ENCODE measurements at regions not wholly inside any gene's neighbourhood (a gene's known extent, or its start where the extent isn't known, plus 50 kb on each side); places are given as distances from the start of the nearest gene placed in this dataset.

GRCh38 chr1:11406845-11407244 lies 72.1 kb upstream of the DISP3 start:
- DNase-seq, result no peak
- no peak overlapping the region for H3K27ac ChIP-seq
- ATAC-seq, result no peak
- H3K9me3 ChIP-seq, result no peaks in the 10 kb centered on the region
- TF ChIP-seq CTCF (IDR thresholded peaks at IDR 0.05), result no peak
- no peaks in the 10 kb centered on the region for H3K4me1 ChIP-seq
- intact Hi-C loops (cut with DNase I), result no loop called here
- H3K4me3 ChIP-seq, result no peak overlapping the region
- no peaks in the 10 kb centered on the region for H3K36me3 ChIP-seq (replicated peaks in 1 of 2; ENCODE audit: insufficient read depth in 1 of 2, low read depth in 2 of 2)
- 46 to 59% methylated on average over 5 to 6 of the region's 6 CpGs for WGBS, 2 donors
- no peaks in the 10 kb centered on the region for H3K27me3 ChIP-seq

GRCh38 chr1:11407301-11407994 lies 71.5 kb upstream of the DISP3 start:
- DNase-seq (no peak), ATAC-seq (no peak)
- intact Hi-C loops (cut with DNase I), result no loop called here
- 48 to 62% methylated on average over 13 of the region's 13 CpGs for WGBS, 2 donors
- H3K36me3 ChIP-seq (replicated peaks in 1 of 2; ENCODE audit: insufficient read depth in 1 of 2, low read depth in 2 of 2), result no peaks in the 10 kb centered on the region
- H3K9me3 ChIP-seq, result no peaks in the 10 kb centered on the region
- TF ChIP-seq CTCF (IDR thresholded peaks at IDR 0.05), result no peak
- no peak for TF ChIP-seq POLR2A (IDR thresholded peaks at IDR 0.05)
- no peak overlapping the region for H3K27ac ChIP-seq
- no peaks in the 10 kb centered on the region for H3K4me1 ChIP-seq
- no peak overlapping the region for H3K4me3 ChIP-seq
- no peaks in the 10 kb centered on the region for H3K27me3 ChIP-seq

GRCh38 chr1:11412141-11412540 lies 66.8 kb upstream of the DISP3 start:
- DNase-seq (no peak), ATAC-seq (no peak)
- H3K36me3 ChIP-seq (replicated peaks in 1 of 2; ENCODE audit: insufficient read depth in 1 of 2, low read depth in 2 of 2), result no peaks in the 10 kb centered on the region
- no peaks in the 10 kb centered on the region for H3K4me1 ChIP-seq
- WGBS, 2 donors, result 64 to 87% methylated on average over 3 of the region's 3 CpGs
- no peaks in the 10 kb centered on the region for H3K9me3 ChIP-seq
- intact Hi-C loops (cut with DNase I), result no loop called here
- H3K4me3 ChIP-seq, result no peak overlapping the region
- TF ChIP-seq POLR2A (IDR thresholded peaks at IDR 0.05), result no peak
- no peak for TF ChIP-seq CTCF (IDR thresholded peaks at IDR 0.05)
- H3K27me3 ChIP-seq, result peaks cover 0 to 6% of the 10 kb centered on the region in 2 donors
- H3K27ac ChIP-seq, result no peak overlapping the region

GRCh38 chr1:11413986-11414391 lies 65.0 kb upstream of the DISP3 start:
- H3K4me1 ChIP-seq, result no peaks in the 10 kb centered on the region

More at GRCh38 chr1:11413986-11414391, 65.0 kb upstream of the DISP3 start:
- DNase-seq (no peak), ATAC-seq (no peak)
- peaks cover 0 to 6% of the 10 kb centered on the region in 2 donors for H3K27me3 ChIP-seq
- no peaks in the 10 kb centered on the region for H3K36me3 ChIP-seq (replicated peaks in 1 of 2; ENCODE audit: insufficient read depth in 1 of 2, low read depth in 2 of 2)
- intact Hi-C loops (cut with DNase I), result no loop called here
- H3K9me3 ChIP-seq, result no peaks in the 10 kb centered on the region
- 20 to 26% methylated on average over 8 of the region's 8 CpGs for WGBS, 2 donors
- H3K4me3 ChIP-seq, result no peak overlapping the region
- TF ChIP-seq POLR2A (IDR thresholded peaks at IDR 0.05) (no peak), CTCF (IDR thresholded peaks at IDR 0.05) (no peak)
- H3K27ac ChIP-seq, result no peak overlapping the region
